ENCODE measurements at regions not wholly inside any gene's neighbourhood (a gene's known extent, or its start where the extent isn't known, plus 50 kb on each side); places are given as distances from the start of the nearest gene placed in this dataset.

DNA sequence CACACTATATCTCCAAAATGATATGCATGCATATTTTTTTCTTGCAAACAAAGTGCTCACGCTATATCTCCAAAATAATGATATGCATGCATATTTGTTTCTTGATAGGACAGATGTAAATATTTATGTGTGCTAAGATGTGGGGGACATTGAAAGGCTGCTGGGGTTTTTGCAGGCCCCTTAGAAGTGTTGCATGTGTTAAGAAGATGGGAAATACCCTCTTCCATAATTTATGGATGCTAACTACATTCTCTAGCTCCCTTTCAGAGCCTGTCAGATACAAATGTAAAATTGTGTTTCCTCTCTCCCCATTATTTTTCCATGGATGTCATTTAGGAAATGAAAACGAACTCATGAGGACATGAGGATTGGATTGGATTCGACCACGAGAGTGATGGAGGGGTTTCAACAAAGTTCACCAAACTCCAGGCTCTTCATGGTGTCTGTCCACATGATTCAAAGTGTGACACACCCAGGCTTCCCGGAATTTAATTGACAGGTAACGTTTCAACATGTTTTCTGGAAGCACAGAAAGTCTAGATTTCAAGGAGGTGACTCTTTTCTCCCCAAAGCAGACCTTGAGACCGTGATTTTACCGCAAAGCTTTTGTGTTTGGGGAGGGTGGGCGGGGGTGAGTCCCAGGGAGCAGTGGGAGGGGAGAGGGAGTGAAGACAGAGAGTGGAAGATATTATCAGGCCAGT lies 94.4 kb upstream of the CD99 start:
- Histone ChIP-seq H3K9ac (ENCODE audit: low read length) (no peak overlapping the region), H3K9me3 (ENCODE audit: low read length) (no peaks in the 10 kb centered on the region), H3K36me3 (ENCODE audit: insufficient read depth, low read length) (no peaks in the 10 kb centered on the region), H4K20me1 (ENCODE audit: insufficient read depth) (no peaks in the 10 kb centered on the region), H3K9me2 (ENCODE audit: insufficient read depth, low read length) (no peaks in the 10 kb centered on the region), H2AFZ (ENCODE audit: low read depth, low read length) (no peak overlapping the region), H3K4me3 (ENCODE audit: low read length) (no peak overlapping the region), H3K79me2 (replicated peaks; ENCODE audit: insufficient read depth, low read length) (no peaks in the 10 kb centered on the region), H3K4me2 (ENCODE audit: low read length) (no peak overlapping the region), H3K27me3 (ENCODE audit: insufficient read depth, low read depth, low read length) (no peaks in the 10 kb centered on the region), H3F3A (ENCODE audit: insufficient read depth, low read length, poor library complexity, severe bottlenecking) (no peaks in the 10 kb centered on the region), H3K27ac (ENCODE audit: low read length) (no peak overlapping the region)
- TF ChIP-seq TAF1 (IDR thresholded peaks at IDR 0.05; ENCODE audit: low read depth), result no peak

DNA sequence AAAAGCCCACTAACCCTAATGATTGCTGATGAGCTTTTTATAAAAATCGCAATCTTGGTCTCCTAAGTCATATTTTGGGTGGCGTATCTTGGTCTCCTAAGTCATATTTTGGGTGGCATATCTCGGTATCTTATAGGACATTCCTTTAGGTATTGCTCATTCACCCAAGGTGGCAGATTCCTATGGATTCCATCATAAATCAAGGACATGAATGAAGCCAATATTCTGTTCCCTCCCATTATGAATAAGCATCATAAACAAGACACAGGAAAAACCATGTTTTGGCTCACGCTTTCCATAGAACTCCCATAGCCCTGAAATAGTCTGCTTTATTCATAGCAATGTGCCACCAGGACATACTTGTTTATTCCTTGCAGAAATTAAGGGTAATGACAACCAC lies 95.0 kb upstream of the CD99 start:
- Histone ChIP-seq H3K27me3 (ENCODE audit: insufficient read depth, low read depth, low read length) (no peaks in the 10 kb centered on the region), H3K79me2 (replicated peaks; ENCODE audit: insufficient read depth, low read length) (no peaks in the 10 kb centered on the region), H3K4me3 (ENCODE audit: low read length) (no peak overlapping the region), H3K4me2 (ENCODE audit: low read length) (no peak overlapping the region), H3K27ac (ENCODE audit: low read length) (no peak overlapping the region), H3K9me2 (ENCODE audit: insufficient read depth, low read length) (no peaks in the 10 kb centered on the region), H3K9ac (ENCODE audit: low read length) (no peak overlapping the region), H3F3A (ENCODE audit: insufficient read depth, low read length, poor library complexity, severe bottlenecking) (no peaks in the 10 kb centered on the region), H3K9me3 (ENCODE audit: low read length) (no peaks in the 10 kb centered on the region), H2AFZ (ENCODE audit: low read depth, low read length) (no peak overlapping the region), H3K36me3 (ENCODE audit: insufficient read depth, low read length) (no peaks in the 10 kb centered on the region), H4K20me1 (ENCODE audit: insufficient read depth) (no peaks in the 10 kb centered on the region)
- no peak for TF ChIP-seq SMC3 (conservative IDR thresholded peaks at IDR 0.05; ENCODE audit: poor library complexity)
- TF ChIP-seq POLR2AphosphoS5 (IDR thresholded peaks at IDR 0.05), result no peak
- TF ChIP-seq, protein P1, sequence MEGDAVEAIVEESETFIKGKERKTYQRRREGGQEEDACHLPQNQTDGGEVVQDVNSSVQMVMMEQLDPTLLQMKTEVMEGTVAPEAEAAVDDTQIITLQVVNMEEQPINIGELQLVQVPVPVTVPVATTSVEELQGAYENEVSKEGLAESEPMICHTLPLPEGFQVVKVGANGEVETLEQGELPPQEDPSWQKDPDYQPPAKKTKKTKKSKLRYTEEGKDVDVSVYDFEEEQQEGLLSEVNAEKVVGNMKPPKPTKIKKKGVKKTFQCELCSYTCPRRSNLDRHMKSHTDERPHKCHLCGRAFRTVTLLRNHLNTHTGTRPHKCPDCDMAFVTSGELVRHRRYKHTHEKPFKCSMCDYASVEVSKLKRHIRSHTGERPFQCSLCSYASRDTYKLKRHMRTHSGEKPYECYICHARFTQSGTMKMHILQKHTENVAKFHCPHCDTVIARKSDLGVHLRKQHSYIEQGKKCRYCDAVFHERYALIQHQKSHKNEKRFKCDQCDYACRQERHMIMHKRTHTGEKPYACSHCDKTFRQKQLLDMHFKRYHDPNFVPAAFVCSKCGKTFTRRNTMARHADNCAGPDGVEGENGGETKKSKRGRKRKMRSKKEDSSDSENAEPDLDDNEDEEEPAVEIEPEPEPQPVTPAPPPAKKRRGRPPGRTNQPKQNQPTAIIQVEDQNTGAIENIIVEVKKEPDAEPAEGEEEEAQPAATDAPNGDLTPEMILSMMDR (IDR thresholded peaks at IDR 0.05; ENCODE audit: poor library complexity, severe bottlenecking), result no peak
- TF ChIP-seq TAF1 (IDR thresholded peaks at IDR 0.05; ENCODE audit: low read depth), result no peak
- TF ChIP-seq EP300 (conservative IDR thresholded peaks at IDR 0.05; ENCODE audit: poor library complexity, severe bottlenecking), result no peak
- no peak for TF ChIP-seq MXI1 (conservative IDR thresholded peaks at IDR 0.05; ENCODE audit: poor library complexity, severe bottlenecking)
- no peak for TF ChIP-seq EZH2 (IDR thresholded peaks at IDR 0.05; ENCODE audit: borderline replicate concordance, insufficient read depth, low read length, poor library complexity, severe bottlenecking)
- no peak for TF ChIP-seq RAD21 (conservative IDR thresholded peaks at IDR 0.05)

DNA sequence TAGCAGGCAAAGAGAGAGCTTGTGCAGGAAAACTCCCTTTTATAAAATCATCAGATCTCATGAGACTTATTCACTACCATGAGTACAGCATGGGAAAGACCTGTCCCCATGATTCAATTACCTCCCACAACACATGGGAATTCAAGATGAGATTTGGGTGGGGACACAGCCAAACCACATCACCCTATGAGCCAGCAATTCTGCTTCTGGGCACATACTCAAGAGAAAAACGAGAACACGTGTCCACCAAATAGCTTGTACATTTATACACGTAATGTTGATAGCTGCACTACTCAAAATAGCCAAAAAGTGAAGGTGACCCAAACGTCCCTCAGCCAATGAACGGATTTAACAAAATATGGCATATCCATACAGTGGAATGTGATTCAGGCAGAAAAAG lies 94.5 kb upstream of the DHRSX start:
- Histone ChIP-seq H3K27ac (ENCODE audit: low read length) (no peak overlapping the region), H3F3A (ENCODE audit: insufficient read depth, low read length, poor library complexity, severe bottlenecking) (no peaks in the 10 kb centered on the region), H2AFZ (ENCODE audit: low read depth, low read length) (no peak overlapping the region), H4K20me1 (ENCODE audit: insufficient read depth) (no peaks in the 10 kb centered on the region), H3K36me3 (ENCODE audit: insufficient read depth, low read length) (no peaks in the 10 kb centered on the region), H3K79me2 (replicated peaks; ENCODE audit: insufficient read depth, low read length) (no peaks in the 10 kb centered on the region), H3K9ac (ENCODE audit: low read length) (no peak overlapping the region), H3K4me3 (ENCODE audit: low read length) (no peak overlapping the region), H3K4me2 (ENCODE audit: low read length) (no peak overlapping the region), H3K27me3 (ENCODE audit: insufficient read depth, low read depth, low read length) (no peaks in the 10 kb centered on the region), H3K9me2 (ENCODE audit: insufficient read depth, low read length) (no peaks in the 10 kb centered on the region), H3K9me3 (ENCODE audit: low read length) (no peaks in the 10 kb centered on the region)
- TF ChIP-seq SMC3 (conservative IDR thresholded peaks at IDR 0.05; ENCODE audit: poor library complexity), result no peak
- TF ChIP-seq EP300 (conservative IDR thresholded peaks at IDR 0.05; ENCODE audit: poor library complexity, severe bottlenecking), result no peak
- TF ChIP-seq RAD21 (conservative IDR thresholded peaks at IDR 0.05), result no peak
- TF ChIP-seq, protein P2, sequence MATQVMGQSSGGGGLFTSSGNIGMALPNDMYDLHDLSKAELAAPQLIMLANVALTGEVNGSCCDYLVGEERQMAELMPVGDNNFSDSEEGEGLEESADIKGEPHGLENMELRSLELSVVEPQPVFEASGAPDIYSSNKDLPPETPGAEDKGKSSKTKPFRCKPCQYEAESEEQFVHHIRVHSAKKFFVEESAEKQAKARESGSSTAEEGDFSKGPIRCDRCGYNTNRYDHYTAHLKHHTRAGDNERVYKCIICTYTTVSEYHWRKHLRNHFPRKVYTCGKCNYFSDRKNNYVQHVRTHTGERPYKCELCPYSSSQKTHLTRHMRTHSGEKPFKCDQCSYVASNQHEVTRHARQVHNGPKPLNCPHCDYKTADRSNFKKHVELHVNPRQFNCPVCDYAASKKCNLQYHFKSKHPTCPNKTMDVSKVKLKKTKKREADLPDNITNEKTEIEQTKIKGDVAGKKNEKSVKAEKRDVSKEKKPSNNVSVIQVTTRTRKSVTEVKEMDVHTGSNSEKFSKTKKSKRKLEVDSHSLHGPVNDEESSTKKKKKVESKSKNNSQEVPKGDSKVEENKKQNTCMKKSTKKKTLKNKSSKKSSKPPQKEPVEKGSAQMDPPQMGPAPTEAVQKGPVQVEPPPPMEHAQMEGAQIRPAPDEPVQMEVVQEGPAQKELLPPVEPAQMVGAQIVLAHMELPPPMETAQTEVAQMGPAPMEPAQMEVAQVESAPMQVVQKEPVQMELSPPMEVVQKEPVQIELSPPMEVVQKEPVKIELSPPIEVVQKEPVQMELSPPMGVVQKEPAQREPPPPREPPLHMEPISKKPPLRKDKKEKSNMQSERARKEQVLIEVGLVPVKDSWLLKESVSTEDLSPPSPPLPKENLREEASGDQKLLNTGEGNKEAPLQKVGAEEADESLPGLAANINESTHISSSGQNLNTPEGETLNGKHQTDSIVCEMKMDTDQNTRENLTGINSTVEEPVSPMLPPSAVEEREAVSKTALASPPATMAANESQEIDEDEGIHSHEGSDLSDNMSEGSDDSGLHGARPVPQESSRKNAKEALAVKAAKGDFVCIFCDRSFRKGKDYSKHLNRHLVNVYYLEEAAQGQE (IDR thresholded peaks at IDR 0.05; ENCODE audit: borderline replicate concordance), result no peak
- TF ChIP-seq EZH2 (IDR thresholded peaks at IDR 0.05; ENCODE audit: borderline replicate concordance, insufficient read depth, low read length, poor library complexity, severe bottlenecking), result no peak
- TF ChIP-seq, protein P1 (IDR thresholded peaks at IDR 0.05; ENCODE audit: poor library complexity, severe bottlenecking), result no peak
